D721Med (cell line): ENCODE measurements at regions not wholly inside any gene's neighbourhood (a gene's known extent, or its start where the extent isn't known, plus 50 kb on each side); places are given as distances from the start of the nearest gene placed in this dataset.

Experiments
- DNase-seq: peaks from one replicate; pipeline ENCODE4 v3.0.0; 2011; ENCODE audit warnings: low spot score; ENCODE audit not compliant: insufficient read length
- FAIRE-seq: peaks from 2 replicates; lab custom pipeline; 2011; peaks lifted over from hg19 to GRCh38; lab: Jason Lieb, UNC
- CTCF ChIP-seq: IDR thresholded peaks from 2 replicates; pipeline ENCODE4 v1.5.1; 2012; ENCODE audit warnings: mild to moderate bottlenecking, control low read depth; ENCODE audit not compliant: insufficient read depth; ENCODE audit errors: missing control alignments

- FAIRE-seq = no peak
- TF ChIP-seq CTCF = no peak
Measured at GRCh38 chr2:128797092-128797491, 478.4 kb upstream of the HS6ST1 start.

GRCh38 chr2:128797533-128797932, 478.9 kb upstream of the HS6ST1 start:
- no peak for FAIRE-seq
- no peak for TF ChIP-seq CTCF
- no peak for DNase-seq

More at GRCh38 chr2:128797092-128797491, 478.4 kb upstream of the HS6ST1 start:
- DNase-seq = no peak

GRCh38 chr2:128797937-128798336, 479.3 kb upstream of the HS6ST1 start:
- no peak for TF ChIP-seq CTCF
- FAIRE-seq (no peak), DNase-seq (no peak)

GRCh38 chr2:128798502-128799283, 480.0 kb upstream of the HS6ST1 start:
- DNase-seq (no peak), FAIRE-seq (no peak)
- TF ChIP-seq CTCF = no peak

- no peak for TF ChIP-seq CTCF
- FAIRE-seq = no peak
- DNase-seq = no peak
Measured at GRCh38 chr2:128799284-128799552, 480.6 kb upstream of the HS6ST1 start.

GRCh38 chr2:128799730-128800129, 481.1 kb upstream of the HS6ST1 start:
- no peak for FAIRE-seq
- no peak for DNase-seq
- TF ChIP-seq CTCF = no peak

GRCh38 chr2:128801576-128801975, 482.9 kb upstream of the HS6ST1 start:
- no peak for TF ChIP-seq CTCF
- FAIRE-seq = no peak
- no peak for DNase-seq
